HG03558 (cell line): ENCODE measurements at regions not wholly inside any gene's neighbourhood (a gene's known extent, or its start where the extent isn't known, plus 50 kb on each side); places are given as distances from the start of the nearest gene placed in this dataset.

ENCODE experiments used
- ATAC-seq: cut with Tn5 transposase; IDR thresholded peaks from one replicate; pipeline ENCODE4 v1.9.1; 2021; ENCODE audit warnings: moderate number of reproducible peaks; ENCODE audit not compliant: unreplicated experiment; ENCODE audit errors: extremely low read depth

DNA sequence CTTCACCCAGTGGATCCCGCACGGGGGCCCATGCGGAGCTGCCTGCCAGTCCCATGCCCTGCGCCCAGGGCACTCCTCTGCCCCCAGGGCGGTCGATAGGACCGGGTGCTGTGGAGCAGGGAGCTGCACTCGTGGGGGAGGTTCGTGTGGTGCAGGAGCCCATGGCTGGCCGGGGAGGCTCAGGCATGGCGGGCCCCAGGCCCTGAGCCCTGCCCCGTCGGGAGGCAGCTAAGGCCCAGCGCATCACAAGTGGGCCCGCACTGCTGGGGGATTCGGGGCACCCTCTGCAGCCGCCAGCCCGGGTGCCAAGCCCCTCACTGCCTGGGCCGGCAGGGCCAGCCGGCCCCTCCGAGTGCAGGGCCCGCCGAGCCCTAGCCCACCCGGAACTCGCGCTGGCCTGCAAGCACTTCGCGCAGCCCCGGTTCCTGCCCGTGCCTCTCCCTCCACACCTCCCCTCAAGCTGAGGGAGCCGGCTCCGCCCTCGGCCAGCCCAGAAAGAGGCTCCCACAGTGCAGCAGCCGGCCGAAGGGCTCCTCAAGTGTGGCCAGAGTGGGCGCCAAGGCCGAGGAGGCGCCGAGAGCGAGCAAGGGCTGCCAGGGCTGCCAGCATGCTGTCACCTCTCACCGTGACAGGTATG, 221.1 kb upstream of the RORB start:
- no peak for ATAC-seq

DNA sequence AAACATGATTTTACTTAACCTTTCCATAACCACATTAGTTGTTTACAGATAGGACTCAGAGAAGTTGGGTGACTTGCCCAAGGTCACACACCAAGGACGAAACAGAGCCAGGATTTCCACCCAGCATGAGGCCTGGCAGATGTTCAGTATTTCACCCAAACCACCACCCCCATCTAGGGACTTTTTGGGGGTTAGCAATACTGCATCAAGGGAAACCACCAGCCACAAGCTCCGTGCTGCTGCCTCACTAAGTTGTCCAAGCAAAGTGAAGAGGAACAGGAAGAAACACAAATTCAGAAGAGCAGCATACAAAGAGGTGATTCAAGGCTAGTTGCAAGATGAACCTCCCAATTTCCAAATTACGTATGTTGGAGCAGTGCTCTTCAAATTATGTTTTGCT, 219.6 kb upstream of the RORB start:
- peak; percentile 94 for ATAC-seq

- no peak for ATAC-seq
Measured at GRCh38 chr9:74281674-74282073, 215.5 kb upstream of the RORB start.

- no peak for ATAC-seq
Measured at GRCh38 chr9:74282526-74283253, 214.4 kb upstream of the RORB start.

- ATAC-seq, result no peak
Measured at GRCh38 chr9:74284581-74285450, 212.3 kb upstream of the RORB start.

- no peak for ATAC-seq
Measured at GRCh38 chr9:74293479-74293878, 203.7 kb upstream of the RORB start.

GRCh38 chr9:74303945-74304344, 193.2 kb upstream of the RORB start:
- ATAC-seq, result no peak

DNA sequence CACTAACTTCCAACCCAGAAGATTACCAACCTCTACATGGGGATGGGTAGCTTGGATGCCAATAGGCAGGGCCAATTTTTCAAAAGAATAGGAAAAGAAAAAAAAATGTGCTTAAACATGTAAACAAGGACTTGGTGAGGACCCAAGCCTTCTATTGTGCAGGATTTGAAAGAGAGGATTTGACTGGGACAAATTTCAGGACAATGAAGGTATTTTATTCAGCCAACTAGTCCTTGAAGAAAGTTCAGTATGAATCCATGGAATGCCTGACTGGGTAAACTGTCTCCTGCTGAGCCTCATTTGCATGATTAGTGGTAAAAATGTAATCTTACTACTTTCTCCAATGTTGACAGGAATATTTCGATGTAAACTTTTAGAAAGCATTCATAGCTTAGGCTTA, 192.5 kb upstream of the RORB start:
- no peak for ATAC-seq

DNA sequence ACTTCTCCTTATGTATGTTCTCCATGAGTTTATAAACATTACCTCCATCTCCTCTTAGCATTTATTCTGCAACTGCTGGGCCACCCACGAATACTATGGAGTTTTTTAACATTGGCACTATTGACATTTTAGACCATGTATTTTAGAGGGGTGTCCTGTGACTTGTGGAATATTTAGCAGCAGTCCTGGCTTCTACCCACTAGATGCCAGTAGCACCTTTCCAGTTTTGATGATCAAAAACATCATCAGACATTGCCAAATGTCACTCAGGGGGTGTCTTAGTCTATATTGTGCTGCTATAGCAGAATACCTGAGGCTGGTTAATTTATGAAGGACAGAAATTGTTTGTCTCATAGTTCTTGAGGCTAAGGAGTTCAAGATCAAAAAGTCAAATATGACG, 187.5 kb upstream of the RORB start:
- no peak for ATAC-seq

GRCh38 chr9:74317235-74317634, 179.9 kb upstream of the RORB start:
- ATAC-seq, result no peak

DNA sequence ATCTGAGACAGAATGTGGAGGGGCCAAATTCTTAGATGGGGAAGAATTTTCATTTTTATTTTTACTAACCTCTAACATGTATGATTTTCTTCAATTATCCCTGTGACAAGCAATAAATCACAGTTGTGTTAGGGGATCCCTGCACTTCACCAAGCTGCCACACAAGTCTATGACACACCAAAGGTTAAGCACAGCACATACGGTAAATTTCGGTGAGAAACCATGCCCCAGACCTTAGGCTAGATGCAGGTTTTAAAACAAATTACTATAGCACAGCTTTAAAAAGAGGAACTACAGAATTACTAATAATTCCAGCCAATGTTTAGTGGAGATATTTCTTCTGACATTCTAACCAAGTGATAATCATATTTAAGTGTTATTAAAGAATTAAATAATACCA, 175.7 kb upstream of the RORB start:
- ATAC-seq, result no peak

DNA sequence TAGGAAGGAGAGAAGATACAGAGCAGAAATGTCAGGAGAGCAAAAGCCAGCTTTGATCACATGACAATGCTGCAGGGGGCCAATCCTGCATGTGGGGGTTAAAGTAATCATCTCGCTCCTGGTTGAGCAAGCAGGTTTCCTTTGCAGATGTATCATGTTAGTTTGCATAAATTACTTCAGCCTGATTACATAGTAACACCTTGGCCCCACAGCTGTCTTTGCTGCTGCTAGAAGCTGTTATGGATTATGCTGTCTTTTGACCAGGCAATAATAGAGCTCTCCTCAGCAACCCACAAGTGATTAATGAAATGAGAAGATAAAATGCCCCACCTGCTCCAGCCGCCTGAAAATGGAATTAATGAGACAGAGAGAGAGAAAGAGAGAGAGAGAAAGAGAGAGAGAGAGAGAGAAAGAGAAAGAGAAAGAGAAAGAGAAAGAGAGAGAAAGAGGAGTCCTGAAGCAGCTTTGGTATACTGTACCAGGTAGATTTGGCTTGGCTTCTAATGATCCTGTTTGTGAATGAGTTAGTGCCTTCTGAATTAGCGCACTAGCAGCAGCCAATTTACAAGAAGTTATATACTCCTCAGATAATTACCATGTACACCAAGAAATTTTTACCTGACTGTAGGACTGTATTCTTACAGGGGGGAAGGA, 174.3 kb upstream of the RORB start:
- ATAC-seq, result no peak

GRCh38 chr9:74330487-74331214, 166.5 kb upstream of the RORB start:
- ATAC-seq, result no peak

DNA sequence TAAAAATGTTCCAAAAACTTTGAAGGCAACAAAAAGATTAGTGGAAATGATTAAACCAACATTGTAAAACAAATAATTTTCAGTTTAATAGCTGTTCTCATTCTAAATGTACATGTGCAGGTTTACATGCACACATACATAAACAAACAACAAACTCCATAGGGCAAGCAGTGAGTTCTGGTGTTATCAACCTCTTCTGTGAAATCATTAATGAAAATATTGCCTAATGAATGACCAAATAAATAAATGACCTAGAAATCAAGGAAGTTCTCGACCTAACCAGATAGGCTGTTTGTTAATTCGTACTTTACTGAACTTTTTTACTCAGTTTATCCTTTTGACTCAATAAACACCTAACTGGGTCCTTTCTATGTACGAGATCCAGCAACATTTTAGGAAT, 165.5 kb upstream of the RORB start:
- no peak for ATAC-seq

DNA sequence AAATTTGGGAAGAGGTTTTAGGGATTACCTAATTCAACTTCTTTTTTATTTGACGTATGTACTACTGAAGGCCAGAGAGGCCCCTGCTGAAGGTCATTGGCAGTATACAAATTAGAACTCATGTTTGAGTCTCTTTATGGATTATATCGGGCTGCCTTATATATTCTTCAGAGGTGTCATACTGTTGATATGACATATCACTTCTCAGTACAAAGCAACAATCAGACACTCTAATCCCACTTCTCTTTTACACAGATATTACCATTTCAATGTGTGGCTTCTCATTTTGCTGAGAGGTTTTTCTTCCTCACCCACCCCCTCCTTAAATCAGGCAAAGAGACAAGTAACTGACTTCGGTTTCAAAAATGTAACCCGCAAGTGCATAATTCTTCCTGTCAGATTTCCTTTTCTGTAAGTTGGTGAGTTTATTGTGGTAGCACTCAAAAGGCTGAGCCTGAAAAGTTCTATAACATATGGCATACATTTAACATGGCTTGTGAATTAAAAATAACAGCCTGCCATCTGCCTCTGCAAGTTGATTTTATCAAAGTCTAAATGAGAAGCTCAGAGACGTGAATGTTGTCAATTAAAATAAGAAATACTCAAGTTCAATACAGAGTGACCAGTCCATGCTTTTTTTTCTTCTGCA, 163.6 kb upstream of the RORB start:
- no peak for ATAC-seq

DNA sequence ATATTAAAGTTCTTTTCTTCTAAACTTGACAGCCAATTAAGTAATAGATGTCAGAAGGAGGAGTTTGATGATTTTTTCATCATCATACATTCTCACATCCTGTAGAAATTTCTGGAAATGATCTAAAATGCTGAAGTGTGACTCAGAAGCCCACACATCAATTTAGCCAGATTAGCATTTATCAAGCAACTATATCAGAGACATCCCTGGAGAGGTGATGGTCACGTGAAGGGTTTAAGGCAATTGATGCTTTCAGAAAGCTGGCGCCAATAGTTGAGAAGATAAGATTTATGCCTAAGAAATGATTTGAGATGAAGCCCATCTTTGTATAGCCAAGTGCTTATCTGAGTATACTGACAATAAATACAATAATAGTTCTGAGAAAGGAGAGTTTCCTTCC, 162.9 kb upstream of the RORB start:
- no peak for ATAC-seq

- no peak for ATAC-seq
Measured at GRCh38 chr9:74336161-74336560, 161.0 kb upstream of the RORB start.

GRCh38 chr9:74348777-74349176, 148.4 kb upstream of the RORB start:
- ATAC-seq, result no peak

GRCh38 chr9:74355107-74355506, 142.0 kb upstream of the RORB start:
- no peak for ATAC-seq

- no peak for ATAC-seq
Measured at GRCh38 chr9:74357577-74357976, 139.6 kb upstream of the RORB start.
